A673 (cell line): ENCODE measurements at regions not wholly inside any gene's neighbourhood (a gene's known extent, or its start where the extent isn't known, plus 50 kb on each side); places are given as distances from the start of the nearest gene placed in this dataset.

Experiments
- CTCF ChIP-seq: fragments of 300-800, 200-600 bp; sonication (generic); conservative IDR thresholded peaks from 2 replicates; pipeline ENCODE4 v1.5.1; 2017; ENCODE audit warnings: low read depth, mild to moderate bottlenecking, antibody characterized with exemption, low read length, moderate library complexity, mixed read lengths
- EZH2 ChIP-seq: fragments of 200-600 bp; sonication (generic); IDR thresholded peaks from 2 replicates; pipeline ENCODE4 v1.6.1; 2017; ENCODE audit warnings: borderline replicate concordance, low read depth, mild to moderate bottlenecking, mixed read lengths, antibody characterized with exemption, low read length; ENCODE audit not compliant: poor library complexity, severe bottlenecking

GRCh38 chr11:82045748-82046457 lies 687.8 kb downstream of the FAM181B start:
- TF ChIP-seq EZH2 (no peak), CTCF (no peak)
